Stomach (tissue), 4 donors: ENCODE measurements at regions not wholly inside any gene's neighbourhood (a gene's known extent, or its start where the extent isn't known, plus 50 kb on each side); places are given as distances from the start of the nearest gene placed in this dataset.

Experiments
- EP300 ChIP-seq: sonication (generic); formaldehyde crosslinking; IDR thresholded peaks from one replicate; pipeline ENCODE4 v1.6.1; 2017; ENCODE audit warnings: antibody characterized with exemption
- POLR2A ChIP-seq, 4 donors: fragments of 450-650 bp; IDR thresholded peaks; one replicate each; pipeline ENCODE4 v1.6.1; 2016; ENCODE audit warnings: antibody characterized with exemption in 4 of 4, control low read depth in 2 of 4, mild to moderate bottlenecking in 1 of 4, moderate library complexity in 1 of 4
- POLR2AphosphoS5 ChIP-seq, 3 donors: sonication (generic); formaldehyde crosslinking; IDR thresholded peaks; one replicate each; pipeline ENCODE4 v1.6.1; 2016; ENCODE audit warnings: antibody characterized with exemption in 3 of 3
- TF ChIP-seq, protein P1 (sequence below), 7 experiments: fragments of 450-650 bp in 4 of 7; fragments of 200-600 bp in 3 of 7; sonication (generic) in 3 of 7; IDR thresholded peaks; one replicate each; pipeline ENCODE4 v1.5.1; 2016 to 2019; ENCODE audit warnings: antibody characterized with exemption in 7 of 7, control low read depth in 2 of 7, mild to moderate bottlenecking in 1 of 7

DNA sequence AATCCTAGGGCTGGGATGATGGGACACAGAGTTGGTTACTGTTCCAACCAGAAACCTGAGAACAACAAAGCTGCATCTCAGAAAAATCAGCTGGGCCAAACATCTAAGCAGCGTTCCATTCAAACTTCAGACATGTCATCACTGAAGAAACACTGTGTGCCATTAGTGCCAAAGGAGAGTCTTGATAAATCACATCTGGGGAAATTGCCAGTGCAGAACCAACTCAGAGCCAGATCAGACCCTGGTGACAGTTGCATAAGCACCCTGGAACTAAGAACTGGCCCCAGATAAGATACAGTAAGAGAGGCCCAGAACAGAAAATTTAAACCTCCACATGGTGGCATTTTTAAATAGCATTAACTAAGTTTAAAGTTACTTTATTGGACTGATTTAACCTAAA, 482.8 kb downstream of the PRKD1 start:
- TF ChIP-seq POLR2AphosphoS5 (IDR thresholded peaks at IDR 0.05) (no peak), POLR2A (IDR thresholded peaks at IDR 0.05) (no peak), EP300 (no peak)
- TF ChIP-seq, protein P1, sequence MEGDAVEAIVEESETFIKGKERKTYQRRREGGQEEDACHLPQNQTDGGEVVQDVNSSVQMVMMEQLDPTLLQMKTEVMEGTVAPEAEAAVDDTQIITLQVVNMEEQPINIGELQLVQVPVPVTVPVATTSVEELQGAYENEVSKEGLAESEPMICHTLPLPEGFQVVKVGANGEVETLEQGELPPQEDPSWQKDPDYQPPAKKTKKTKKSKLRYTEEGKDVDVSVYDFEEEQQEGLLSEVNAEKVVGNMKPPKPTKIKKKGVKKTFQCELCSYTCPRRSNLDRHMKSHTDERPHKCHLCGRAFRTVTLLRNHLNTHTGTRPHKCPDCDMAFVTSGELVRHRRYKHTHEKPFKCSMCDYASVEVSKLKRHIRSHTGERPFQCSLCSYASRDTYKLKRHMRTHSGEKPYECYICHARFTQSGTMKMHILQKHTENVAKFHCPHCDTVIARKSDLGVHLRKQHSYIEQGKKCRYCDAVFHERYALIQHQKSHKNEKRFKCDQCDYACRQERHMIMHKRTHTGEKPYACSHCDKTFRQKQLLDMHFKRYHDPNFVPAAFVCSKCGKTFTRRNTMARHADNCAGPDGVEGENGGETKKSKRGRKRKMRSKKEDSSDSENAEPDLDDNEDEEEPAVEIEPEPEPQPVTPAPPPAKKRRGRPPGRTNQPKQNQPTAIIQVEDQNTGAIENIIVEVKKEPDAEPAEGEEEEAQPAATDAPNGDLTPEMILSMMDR (IDR thresholded peaks at IDR 0.05), result no peak
